A549 (cell line): ENCODE measurements at regions not wholly inside any gene's neighbourhood (a gene's known extent, or its start where the extent isn't known, plus 50 kb on each side); places are given as distances from the start of the nearest gene placed in this dataset.
A peak's percentile ranks its signal among the peaks of the same experiment; 100 is the strongest.

Experiments
- ATAC-seq, 2 experiments: fragments of 200-7000 bp in 1 of 2; fragments of >200 bp in 1 of 2; cut with Nextera tagmentation in 1 of 2; cut with Tn5 transposase in 1 of 2; 3 replicates each; pipeline versions ENCODE4 v1.8.0 to v1.9.1; 2018 to 2020; ENCODE audit warnings: mild to moderate bottlenecking in 1 of 2, moderate library complexity in 1 of 2
- CTCF ChIA-PET: fragments of 300-600 bp; sonication (Branson Sonifier 250); formaldehyde crosslinking; extraction: SDS; loops from one replicate; lab custom pipeline; 2021; ENCODE audit warnings: antibody characterized with exemption, inconsistent platforms; lab: Yijun Ruan, JAX
- POLR2A ChIA-PET: fragments of 350-600 bp; formaldehyde crosslinking; extraction: SDS; loops from one replicate; lab custom pipeline; 2021; ENCODE audit warnings: antibody characterized with exemption, inconsistent platforms; lab: Yijun Ruan, JAX
- DNase-seq, 2 experiments: peaks; one replicate each; pipeline versions ENCODE4 v3.0.0 to v3.0.0-alpha.2; 2011 to 2016; ENCODE audit warnings: low read depth in 1 of 2, low spot score in 1 of 2
- FAIRE-seq: peaks from 2 replicates; lab custom pipeline; 2011; peaks lifted over from hg19 to GRCh38; lab: Jason Lieb, UNC
- H3K27ac ChIP-seq, 2 experiments: fragments of >200 bp; sonication (Bioruptor Twin); formaldehyde crosslinking; 3 replicates each; pipeline ENCODE4 v1.5.1; 2016 to 2017
- H3K4me1 ChIP-seq: fragments of >200 bp; sonication (Bioruptor Twin); formaldehyde crosslinking; 3 replicates; pipeline ENCODE4 v1.6.1; 2016
- H3K4me2 ChIP-seq: fragments of >200 bp; sonication (Bioruptor Twin); formaldehyde crosslinking; 3 replicates; pipeline ENCODE4 v1.6.1; 2016
- H3K4me3 ChIP-seq: fragments of >200 bp; sonication (Bioruptor Twin); formaldehyde crosslinking; 3 replicates; pipeline ENCODE4 v1.5.1; 2016
- H3K9me3 ChIP-seq: fragments of >200 bp; sonication (Bioruptor Twin); formaldehyde crosslinking; 3 replicates; pipeline ENCODE4 v1.6.1; 2016
- CBX8 ChIP-seq: fragments of 200-600 bp; sonication (generic); IDR thresholded peaks from 2 replicates; pipeline ENCODE4 v1.6.1; 2016
- CEBPB ChIP-seq, 2 experiments: fragments of >200 bp in 1 of 2; sonication (Bioruptor Twin) in 1 of 2; formaldehyde crosslinking in 1 of 2; IDR thresholded peaks; 2 replicates each; pipeline ENCODE4 v1.6.1; 2012 to 2016
- CHD2 ChIP-seq: fragments of 150-350 bp; IDR thresholded peaks from 2 replicates; pipeline ENCODE4 v1.6.1; 2014; ENCODE audit warnings: low read length; ENCODE audit not compliant: partially characterized antibody
- CHD4 ChIP-seq: fragments of 200-600 bp; sonication (generic); IDR thresholded peaks from 2 replicates; pipeline ENCODE4 v1.6.1; 2016; ENCODE audit warnings: antibody characterized with exemption, mild to moderate bottlenecking, borderline replicate concordance
- ESRRA ChIP-seq: fragments of 150-350 bp; IDR thresholded peaks from 2 replicates; pipeline ENCODE4 v1.6.1; 2014; ENCODE audit warnings: mild to moderate bottlenecking, low read length, borderline replicate concordance
- FOSB ChIP-seq: fragments of 250-450 bp; sonication (Bioruptor Pico); IDR thresholded peaks from 2 replicates; pipeline ENCODE4 v1.5.0; 2020; ENCODE audit warnings: mild to moderate bottlenecking, moderate library complexity
- HDAC2 ChIP-seq: fragments of 200-600 bp; sonication (generic); IDR thresholded peaks from 2 replicates; pipeline ENCODE4 v1.6.1; 2016
- HEYL ChIP-seq: fragments of 250-450 bp; sonication (Bioruptor Pico); IDR thresholded peaks from 2 replicates; pipeline ENCODE4 v1.8.0; 2021; ENCODE audit warnings: mild to moderate bottlenecking, moderate library complexity
- HOXA7 ChIP-seq: fragments of 250-450 bp; sonication (Bioruptor Pico); IDR thresholded peaks from 2 replicates; pipeline ENCODE4 v1.5.0; 2020; ENCODE audit warnings: mild to moderate bottlenecking, moderate library complexity
- HOXB13 ChIP-seq: fragments of 250-450 bp; sonication (Bioruptor Pico); IDR thresholded peaks from 2 replicates; pipeline ENCODE4 v1.5.0; 2020; ENCODE audit warnings: low read depth, mild to moderate bottlenecking, moderate library complexity
- HOXB5 ChIP-seq: fragments of 250-450 bp; sonication (Bioruptor Pico); IDR thresholded peaks from 2 replicates; pipeline ENCODE4 v1.5.0; 2020; ENCODE audit warnings: mild to moderate bottlenecking, moderate library complexity
- NPAS2 ChIP-seq: fragments of 250-450 bp; sonication (Bioruptor Pico); IDR thresholded peaks from 2 replicates; pipeline ENCODE4 v1.8.0; 2022; ENCODE audit warnings: mild to moderate bottlenecking, moderate library complexity, borderline replicate concordance
- POLR2A ChIP-seq: IDR thresholded peaks from 2 replicates; pipeline ENCODE4 v1.6.1; 2012; ENCODE audit warnings: mild to moderate bottlenecking, low read length
- RFX5 ChIP-seq: fragments of 450-650 bp; IDR thresholded peaks from 2 replicates; pipeline ENCODE4 v1.7.1; 2014; ENCODE audit warnings: antibody characterized with exemption, mild to moderate bottlenecking, moderate library complexity
- RNF2 ChIP-seq: fragments of 200-600 bp; sonication (generic); IDR thresholded peaks from 2 replicates; pipeline ENCODE4 v1.6.1; 2016; ENCODE audit warnings: low read depth, mild to moderate bottlenecking, antibody characterized with exemption, moderate library complexity, borderline replicate concordance
- SMC3 ChIP-seq: fragments of >200 bp; sonication (Bioruptor Twin); formaldehyde crosslinking; IDR thresholded peaks from 3 replicates; pipeline ENCODE4 v1.6.1; 2018; ENCODE audit warnings: inconsistent platforms
- ZNF302 ChIP-seq: fragments of 250-450 bp; sonication (Bioruptor Pico); IDR thresholded peaks from 2 replicates; pipeline ENCODE4 v1.9.0; 2021; ENCODE audit warnings: inconsistent platforms, mild to moderate bottlenecking, moderate library complexity
- ZSCAN20 ChIP-seq: fragments of 250-450 bp; sonication (Bioruptor Pico); IDR thresholded peaks from 2 replicates; pipeline ENCODE4 v1.8.0; 2022; ENCODE audit warnings: mild to moderate bottlenecking, moderate library complexity
- WGBS: methylation state at CpG from one replicate; pipeline ENCODE4 v1.1.6; 2017; ENCODE audit errors: missing lambda C conversion rate; 5-methylcytosine and 5-hydroxymethylcytosine counted together
- TF ChIP-seq, protein P1 (sequence below): fragments of 250-450 bp; sonication (Bioruptor Pico); IDR thresholded peaks from 2 replicates; pipeline ENCODE4 v1.5.0; 2021; ENCODE audit warnings: mild to moderate bottlenecking, moderate library complexity, borderline replicate concordance
- TF ChIP-seq, protein P2 (sequence below): fragments of >200 bp; sonication (Bioruptor Twin); formaldehyde crosslinking; IDR thresholded peaks from 3 replicates; pipeline ENCODE4 v1.5.1; 2016
- TF ChIP-seq, protein P3 (sequence below): IDR thresholded peaks from 2 replicates; pipeline ENCODE4 v1.6.1; 2012; ENCODE audit warnings: low read depth, borderline replicate concordance
- TF ChIP-seq, protein P4 (sequence below): fragments of >200 bp; sonication (Bioruptor Twin); formaldehyde crosslinking; IDR thresholded peaks from 2 replicates; pipeline ENCODE4 v1.6.1; 2016
- TF ChIP-seq, protein P5 (sequence below): fragments of 200-600 bp; sonication (generic); IDR thresholded peaks from 2 replicates; pipeline ENCODE4 v1.6.1; 2016; ENCODE audit warnings: antibody characterized with exemption, mild to moderate bottlenecking, moderate library complexity

DNA sequence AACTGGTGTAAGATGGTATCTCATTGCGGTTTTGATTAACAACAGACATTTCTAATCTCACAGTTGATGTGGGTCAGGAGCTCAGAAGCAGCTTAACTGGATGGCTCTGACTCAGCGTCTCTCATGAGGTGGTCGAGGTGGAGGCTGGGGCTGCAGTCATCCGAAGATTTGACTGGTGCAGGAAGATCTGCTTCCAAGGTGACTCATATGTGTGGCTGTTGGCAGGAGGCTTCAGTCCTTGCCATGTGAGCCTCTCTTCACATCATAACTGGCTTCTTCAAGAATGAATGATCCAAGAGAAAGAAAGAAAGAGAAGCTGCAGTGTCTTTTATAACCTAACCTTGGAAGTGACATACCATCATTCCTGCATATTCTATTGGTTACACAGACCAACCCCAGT, 376.1 kb downstream of the SEC14L1 start:
- TF ChIP-seq FOSB (CRISPR knock-in tag): no peak
- TF ChIP-seq, protein P1, sequence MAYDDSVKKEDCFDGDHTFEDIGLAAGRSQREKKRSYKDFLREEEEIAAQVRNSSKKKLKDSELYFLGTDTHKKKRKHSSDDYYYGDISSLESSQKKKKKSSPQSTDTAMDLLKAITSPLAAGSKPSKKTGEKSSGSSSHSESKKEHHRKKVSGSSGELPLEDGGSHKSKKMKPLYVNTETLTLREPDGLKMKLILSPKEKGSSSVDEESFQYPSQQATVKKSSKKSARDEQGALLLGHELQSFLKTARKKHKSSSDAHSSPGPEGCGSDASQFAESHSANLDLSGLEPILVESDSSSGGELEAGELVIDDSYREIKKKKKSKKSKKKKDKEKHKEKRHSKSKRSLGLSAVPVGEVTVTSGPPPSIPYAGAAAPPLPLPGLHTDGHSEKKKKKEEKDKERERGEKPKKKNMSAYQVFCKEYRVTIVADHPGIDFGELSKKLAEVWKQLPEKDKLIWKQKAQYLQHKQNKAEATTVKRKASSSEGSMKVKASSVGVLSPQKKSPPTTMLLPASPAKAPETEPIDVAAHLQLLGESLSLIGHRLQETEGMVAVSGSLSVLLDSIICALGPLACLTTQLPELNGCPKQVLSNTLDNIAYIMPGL: no peak
- WGBS: 47% methylated on average over 4 of the region's 4 CpGs
- peak in 1 of 2 experiments; percentile 35 for DNase-seq
- Histone ChIP-seq H3K27ac (no peak overlapping the region), H3K4me3 (no peak overlapping the region), H3K4me2 (no peak overlapping the region), H3K4me1 (no peaks in the 10 kb centered on the region), H3K9me3 (peaks cover 7% of the 10 kb centered on the region)
- POLR2A ChIA-PET: no interaction called here
- peak; percentile 59 to 67; a peak in 5 of 6 replicates for ATAC-seq
- FAIRE-seq: no peak
- CTCF ChIA-PET: interaction anchor here (0.8 to 1.4 kb wide), 3 partner anchors 16 to 26 kb away, joined by 3 to 6 read pairs (median 4); no protein-coding TSS in a partner anchor

DNA sequence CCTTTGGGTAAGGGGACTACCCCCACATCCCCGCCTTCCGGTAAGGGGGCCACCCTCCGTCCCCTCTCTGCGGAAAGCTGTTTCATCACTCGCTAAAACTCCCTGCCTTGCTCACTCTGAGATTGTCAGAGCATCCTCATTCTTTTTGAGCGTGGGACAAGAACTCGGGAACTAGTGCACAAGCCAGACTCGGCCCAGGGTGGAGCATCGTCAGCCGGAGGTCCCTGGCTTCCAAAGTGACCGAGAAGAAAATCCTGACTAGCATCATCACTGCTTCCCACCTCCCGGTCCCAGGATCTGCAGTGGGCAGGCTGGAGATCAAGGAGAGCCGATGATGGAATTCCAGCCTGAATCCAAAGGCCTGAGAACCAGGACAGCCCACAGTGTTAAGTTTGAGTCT, 380.3 kb downstream of the SEC14L1 start:
- POLR2A ChIA-PET: no interaction called here
- WGBS: 77% methylated on average over 13 of the region's 13 CpGs
- no peak for ATAC-seq
- H3K4me2 ChIP-seq: no peak overlapping the region
- no peaks in the 10 kb centered on the region for H3K4me1 ChIP-seq
- no peaks in the 10 kb centered on the region for H3K9me3 ChIP-seq
- H3K4me3 ChIP-seq: no peak overlapping the region
- TF ChIP-seq, protein P2, sequence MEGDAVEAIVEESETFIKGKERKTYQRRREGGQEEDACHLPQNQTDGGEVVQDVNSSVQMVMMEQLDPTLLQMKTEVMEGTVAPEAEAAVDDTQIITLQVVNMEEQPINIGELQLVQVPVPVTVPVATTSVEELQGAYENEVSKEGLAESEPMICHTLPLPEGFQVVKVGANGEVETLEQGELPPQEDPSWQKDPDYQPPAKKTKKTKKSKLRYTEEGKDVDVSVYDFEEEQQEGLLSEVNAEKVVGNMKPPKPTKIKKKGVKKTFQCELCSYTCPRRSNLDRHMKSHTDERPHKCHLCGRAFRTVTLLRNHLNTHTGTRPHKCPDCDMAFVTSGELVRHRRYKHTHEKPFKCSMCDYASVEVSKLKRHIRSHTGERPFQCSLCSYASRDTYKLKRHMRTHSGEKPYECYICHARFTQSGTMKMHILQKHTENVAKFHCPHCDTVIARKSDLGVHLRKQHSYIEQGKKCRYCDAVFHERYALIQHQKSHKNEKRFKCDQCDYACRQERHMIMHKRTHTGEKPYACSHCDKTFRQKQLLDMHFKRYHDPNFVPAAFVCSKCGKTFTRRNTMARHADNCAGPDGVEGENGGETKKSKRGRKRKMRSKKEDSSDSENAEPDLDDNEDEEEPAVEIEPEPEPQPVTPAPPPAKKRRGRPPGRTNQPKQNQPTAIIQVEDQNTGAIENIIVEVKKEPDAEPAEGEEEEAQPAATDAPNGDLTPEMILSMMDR: no peak
- TF ChIP-seq, protein P3, sequence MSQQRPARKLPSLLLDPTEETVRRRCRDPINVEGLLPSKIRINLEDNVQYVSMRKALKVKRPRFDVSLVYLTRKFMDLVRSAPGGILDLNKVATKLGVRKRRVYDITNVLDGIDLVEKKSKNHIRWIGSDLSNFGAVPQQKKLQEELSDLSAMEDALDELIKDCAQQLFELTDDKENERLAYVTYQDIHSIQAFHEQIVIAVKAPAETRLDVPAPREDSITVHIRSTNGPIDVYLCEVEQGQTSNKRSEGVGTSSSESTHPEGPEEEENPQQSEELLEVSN: no peak
- TF ChIP-seq, protein P4, sequence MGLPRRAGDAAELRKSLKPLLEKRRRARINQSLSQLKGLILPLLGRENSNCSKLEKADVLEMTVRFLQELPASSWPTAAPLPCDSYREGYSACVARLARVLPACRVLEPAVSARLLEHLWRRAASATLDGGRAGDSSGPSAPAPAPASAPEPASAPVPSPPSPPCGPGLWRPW: no peak
- TF ChIP-seq HOXA7 (no peak), HEYL (CRISPR knock-in tag) (no peak), HDAC2 (no peak), ESRRA (no peak)
- TF ChIP-seq, all 56 proteins: peak for 0
- FAIRE-seq: no peak
- no peak overlapping the region for H3K27ac ChIP-seq
- no peak for DNase-seq
- CTCF ChIA-PET: interaction anchor here (1.1 to 6.2 kb wide), 4 partner anchors 21 to 493 kb away, joined by 3 to 36 read pairs (median 10); no protein-coding TSS in a partner anchor

DNA sequence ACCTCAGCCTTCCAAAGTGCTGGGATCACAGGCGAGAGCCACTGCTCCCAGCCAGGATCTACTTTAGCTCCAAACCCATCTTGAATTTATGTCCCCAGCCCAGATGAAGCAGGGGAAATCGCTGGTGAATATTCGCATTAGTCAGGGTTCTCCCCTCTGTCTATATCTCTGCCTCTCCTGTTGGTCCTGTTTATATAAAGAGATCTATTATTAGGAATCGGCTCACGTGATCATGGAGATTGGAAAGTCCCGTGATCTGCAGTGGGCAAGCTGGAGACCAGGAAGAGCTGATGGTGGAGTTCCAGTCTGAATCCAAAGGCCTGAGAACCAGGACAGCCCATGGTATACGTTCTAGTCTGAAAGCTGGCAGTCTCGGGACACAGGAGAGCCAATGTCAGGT, 382.8 kb downstream of the SEC14L1 start:
- Histone ChIP-seq H3K27ac (no peak overlapping the region), H3K4me2 (no peak overlapping the region), H3K4me3 (no peak overlapping the region), H3K4me1 (no peaks in the 10 kb centered on the region), H3K9me3 (no peaks in the 10 kb centered on the region)
- ATAC-seq: no peak
- 75% methylated on average over 8 of the region's 8 CpGs for WGBS
- no peak for FAIRE-seq
- ChIA-PET CTCF (interaction anchor here (1.3 to 6.2 kb wide), 4 partner anchors 19 to 490 kb away, joined by 4 to 36 read pairs (median 11); no protein-coding TSS in a partner anchor), POLR2A (no interaction called here)
- TF ChIP-seq, protein P4: no peak
- TF ChIP-seq, protein P5, sequence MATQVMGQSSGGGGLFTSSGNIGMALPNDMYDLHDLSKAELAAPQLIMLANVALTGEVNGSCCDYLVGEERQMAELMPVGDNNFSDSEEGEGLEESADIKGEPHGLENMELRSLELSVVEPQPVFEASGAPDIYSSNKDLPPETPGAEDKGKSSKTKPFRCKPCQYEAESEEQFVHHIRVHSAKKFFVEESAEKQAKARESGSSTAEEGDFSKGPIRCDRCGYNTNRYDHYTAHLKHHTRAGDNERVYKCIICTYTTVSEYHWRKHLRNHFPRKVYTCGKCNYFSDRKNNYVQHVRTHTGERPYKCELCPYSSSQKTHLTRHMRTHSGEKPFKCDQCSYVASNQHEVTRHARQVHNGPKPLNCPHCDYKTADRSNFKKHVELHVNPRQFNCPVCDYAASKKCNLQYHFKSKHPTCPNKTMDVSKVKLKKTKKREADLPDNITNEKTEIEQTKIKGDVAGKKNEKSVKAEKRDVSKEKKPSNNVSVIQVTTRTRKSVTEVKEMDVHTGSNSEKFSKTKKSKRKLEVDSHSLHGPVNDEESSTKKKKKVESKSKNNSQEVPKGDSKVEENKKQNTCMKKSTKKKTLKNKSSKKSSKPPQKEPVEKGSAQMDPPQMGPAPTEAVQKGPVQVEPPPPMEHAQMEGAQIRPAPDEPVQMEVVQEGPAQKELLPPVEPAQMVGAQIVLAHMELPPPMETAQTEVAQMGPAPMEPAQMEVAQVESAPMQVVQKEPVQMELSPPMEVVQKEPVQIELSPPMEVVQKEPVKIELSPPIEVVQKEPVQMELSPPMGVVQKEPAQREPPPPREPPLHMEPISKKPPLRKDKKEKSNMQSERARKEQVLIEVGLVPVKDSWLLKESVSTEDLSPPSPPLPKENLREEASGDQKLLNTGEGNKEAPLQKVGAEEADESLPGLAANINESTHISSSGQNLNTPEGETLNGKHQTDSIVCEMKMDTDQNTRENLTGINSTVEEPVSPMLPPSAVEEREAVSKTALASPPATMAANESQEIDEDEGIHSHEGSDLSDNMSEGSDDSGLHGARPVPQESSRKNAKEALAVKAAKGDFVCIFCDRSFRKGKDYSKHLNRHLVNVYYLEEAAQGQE: no peak
- TF ChIP-seq NPAS2 (CRISPR knock-in tag) (no peak), SMC3 (no peak), CHD2 (no peak), HOXB13 (no peak), HEYL (CRISPR knock-in tag) (no peak), ZSCAN20 (CRISPR knock-in tag) (no peak), CBX8 (no peak), CEBPB (IDR thresholded peaks at IDR 0.05) (no peak), RFX5 (no peak), RNF2 (no peak), ZNF302 (no peak), HOXB5 (CRISPR knock-in tag) (no peak), POLR2A (no peak), CHD4 (no peak)
- TF ChIP-seq, protein P3: no peak
- TF ChIP-seq, all 56 proteins: peak for 0
- DNase-seq: no peak
